GM12872 (cell line): ENCODE measurements at regions not wholly inside any gene's neighbourhood (a gene's known extent, or its start where the extent isn't known, plus 50 kb on each side); places are given as distances from the start of the nearest gene placed in this dataset.

ENCODE experiments used
- CTCF ChIP-seq: IDR thresholded peaks from 3 replicates; pipeline ENCODE4 v1.5.1; 2011; ENCODE audit warnings: low read depth, mild to moderate bottlenecking, low read length, moderate library complexity; ENCODE audit not compliant: insufficient read depth

DNA sequence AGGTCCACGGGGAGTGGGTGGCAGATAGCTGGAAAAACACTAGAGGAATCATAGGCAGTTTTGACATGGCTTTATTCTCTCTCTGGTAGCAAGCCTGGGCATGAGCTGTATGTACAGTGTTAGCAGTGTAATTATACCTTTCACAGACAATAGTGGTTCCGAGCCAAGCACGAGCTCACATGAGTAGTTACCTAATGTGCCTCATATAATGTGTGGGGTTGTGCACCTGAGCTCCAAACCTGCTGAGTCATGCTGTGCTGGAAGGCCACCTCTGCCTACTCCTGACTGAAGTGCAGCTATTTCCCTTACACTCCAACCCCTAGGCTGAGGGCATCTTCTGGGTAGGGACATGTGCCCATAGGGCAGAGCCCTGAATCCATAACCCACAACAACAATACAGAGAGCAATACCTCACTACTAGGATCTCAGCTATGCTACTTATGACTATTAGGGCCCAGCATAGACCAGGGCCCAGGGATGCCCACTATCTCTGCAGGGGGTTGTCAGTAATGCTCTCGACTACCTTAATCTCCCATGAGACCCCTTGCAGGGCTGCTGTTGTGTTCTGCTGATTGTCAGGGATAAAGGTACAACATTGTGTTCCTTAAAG, 432.1 kb downstream of the DYNC2H1 start:
- no peak for TF ChIP-seq CTCF

GRCh38 chr11:103542851-103543250, 433.6 kb downstream of the DYNC2H1 start:
- TF ChIP-seq CTCF, result no peak

GRCh38 chr11:103543456-103543855, 434.2 kb downstream of the DYNC2H1 start:
- TF ChIP-seq CTCF, result no peak

DNA sequence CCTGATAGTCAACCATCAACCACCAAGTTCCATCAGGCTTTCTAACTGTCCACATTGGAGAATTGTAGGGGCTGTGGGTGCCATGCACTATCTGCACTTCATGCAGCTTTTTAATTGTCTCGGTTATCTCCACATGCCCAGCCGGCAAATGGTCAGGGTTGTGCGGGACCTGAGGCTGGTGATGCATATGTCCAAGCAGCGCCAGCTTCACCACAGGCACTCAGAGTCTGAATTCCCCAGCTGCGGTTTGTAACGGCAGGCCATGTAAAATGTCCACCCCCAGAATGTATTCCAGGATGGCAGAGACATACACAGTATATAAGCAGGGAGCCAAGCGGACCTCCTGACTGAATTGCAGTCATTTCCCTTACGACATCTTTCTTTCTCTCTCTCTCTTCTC, 435.6 kb downstream of the DYNC2H1 start:
- TF ChIP-seq CTCF, result no peak

DNA sequence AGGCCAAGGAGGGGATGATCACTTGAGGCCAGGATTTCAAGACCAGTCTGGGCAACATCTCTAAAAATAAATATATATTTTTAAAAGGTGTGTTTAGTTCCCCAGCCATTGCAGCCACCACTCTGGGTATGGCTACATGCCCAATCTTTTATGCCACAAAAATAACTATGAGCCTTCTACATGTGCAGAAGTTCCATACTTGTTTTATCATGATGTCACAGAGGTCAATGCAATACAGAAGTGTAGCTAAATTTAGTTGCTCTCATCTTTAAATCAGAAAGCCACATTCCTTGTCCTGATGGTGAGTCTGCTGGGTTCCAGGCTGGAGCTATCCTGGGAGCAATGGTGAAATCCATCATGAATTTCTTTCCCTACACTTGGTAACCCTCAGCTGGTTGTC, 436.3 kb downstream of the DYNC2H1 start:
- TF ChIP-seq CTCF, result no peak

GRCh38 chr11:103546236-103546635, 437.0 kb downstream of the DYNC2H1 start:
- TF ChIP-seq CTCF, result no peak

DNA sequence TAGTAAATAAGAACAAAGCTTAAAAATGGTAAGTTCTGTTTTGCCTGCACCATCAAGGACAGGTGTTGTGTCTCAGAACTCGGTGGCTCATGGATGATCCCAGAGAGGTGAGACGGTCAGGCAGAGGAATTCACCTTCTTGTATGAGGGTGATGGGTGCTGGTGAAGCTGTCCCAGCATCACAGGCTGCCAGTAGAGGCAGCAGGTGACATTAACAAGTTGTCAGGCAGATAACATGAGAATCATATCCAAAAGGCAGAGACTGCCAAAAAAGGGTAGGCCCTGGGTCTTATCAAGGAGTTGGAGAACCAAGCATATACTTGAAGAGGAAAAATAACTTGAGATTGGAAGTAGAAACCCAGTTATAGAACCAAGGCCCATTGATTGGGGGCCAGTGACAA, 437.8 kb downstream of the DYNC2H1 start:
- TF ChIP-seq CTCF, result no peak
